Adipocyte (in vitro differentiated cells): ENCODE measurements at regions not wholly inside any gene's neighbourhood (a gene's known extent, or its start where the extent isn't known, plus 50 kb on each side); places are given as distances from the start of the nearest gene placed in this dataset.
"Not testable (repeated sequence)": the region's sequence is repeated elsewhere in the genome, so short reads cannot be mapped to it uniquely, and the experiment has no call there.

ENCODE experiments used
- DNase-seq: peaks from one replicate; pipeline ENCODE4 v3.0.0-alpha.2; 2015; ENCODE audit warnings: low read depth
- H3K27me3 ChIP-seq: replicated peaks from 2 replicates; pipeline ENCODE4 v1.7.0; 2013; ENCODE audit warnings: mild to moderate bottlenecking, low read length, moderate library complexity; ENCODE audit not compliant: control insufficient read depth, insufficient read depth
- H3K36me3 ChIP-seq: 2 replicates; pipeline ENCODE4 v1.7.0; 2013; ENCODE audit warnings: low read length, mild to moderate bottlenecking, moderate library complexity; ENCODE audit not compliant: control insufficient read depth, insufficient read depth, severe bottlenecking
- H3K4me1 ChIP-seq: 2 replicates; pipeline ENCODE4 v1.7.0; 2013; ENCODE audit warnings: mild to moderate bottlenecking, low read length, moderate library complexity; ENCODE audit not compliant: control insufficient read depth, insufficient read depth
- H3K4me3 ChIP-seq: 2 replicates; pipeline ENCODE4 v1.7.0; 2013; ENCODE audit warnings: mild to moderate bottlenecking, low read length, moderate library complexity
- H3K9ac ChIP-seq: 2 replicates; pipeline ENCODE4 v1.7.0; 2013; ENCODE audit warnings: mild to moderate bottlenecking, low read length, moderate library complexity
- H3K9me3 ChIP-seq: 2 replicates; pipeline ENCODE4 v1.7.0; 2013; ENCODE audit warnings: mild to moderate bottlenecking, low read length, moderate library complexity; ENCODE audit not compliant: control insufficient read depth

- not testable (repeated sequence) for DNase-seq, H3K4me1 ChIP-seq, H3K36me3 ChIP-seq, H3K9me3 ChIP-seq, H3K9ac ChIP-seq, H3K4me3 ChIP-seq, H3K27me3 ChIP-seq
Measured at GRCh38 chr17:22044706-22045246, 352.5 kb downstream of the KCNJ18 start.

GRCh38 chr17:22047521-22047920 is 355.2 kb downstream of the KCNJ18 start:
- DNase-seq, H3K9ac ChIP-seq, H3K36me3 ChIP-seq: not testable (repeated sequence)

DNA sequence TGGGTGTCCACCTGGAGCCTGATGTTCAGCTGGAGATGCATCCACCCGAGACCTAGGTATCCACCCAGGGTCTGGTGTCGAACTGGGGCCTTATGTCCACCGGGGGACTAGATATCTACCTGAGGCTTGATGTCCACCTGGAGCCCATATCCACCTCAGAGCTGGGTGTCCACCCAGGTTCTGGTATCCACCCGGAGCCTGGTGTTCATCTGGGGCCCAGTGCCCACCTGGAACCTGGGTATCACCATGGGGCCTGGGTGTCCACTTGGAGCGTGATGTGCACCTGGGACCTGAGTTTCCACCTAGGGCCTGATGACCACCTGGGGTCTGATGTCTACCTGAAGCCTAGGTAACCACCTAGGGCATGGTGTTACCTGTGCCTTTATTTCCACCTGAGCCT is 355.9 kb downstream of the KCNJ18 start:
- not testable (repeated sequence) for H3K36me3 ChIP-seq, H3K4me1 ChIP-seq, H3K27me3 ChIP-seq, H3K9me3 ChIP-seq, DNase-seq, H3K4me3 ChIP-seq, H3K9ac ChIP-seq

More at GRCh38 chr17:22047521-22047920, 355.2 kb downstream of the KCNJ18 start:
- H3K4me1 ChIP-seq, H3K4me3 ChIP-seq, H3K9me3 ChIP-seq, H3K27me3 ChIP-seq: not testable (repeated sequence)

GRCh38 chr17:22050766-22051165 is 358.4 kb downstream of the KCNJ18 start:
- H3K27me3 ChIP-seq, H3K9me3 ChIP-seq, H3K4me1 ChIP-seq, H3K9ac ChIP-seq, H3K36me3 ChIP-seq, DNase-seq, H3K4me3 ChIP-seq: not testable (repeated sequence)

- not testable (repeated sequence) for H3K9me3 ChIP-seq, H3K4me1 ChIP-seq, DNase-seq, H3K4me3 ChIP-seq, H3K27me3 ChIP-seq, H3K36me3 ChIP-seq, H3K9ac ChIP-seq
Measured at GRCh38 chr17:22052715-22053114, 360.4 kb downstream of the KCNJ18 start.

DNA sequence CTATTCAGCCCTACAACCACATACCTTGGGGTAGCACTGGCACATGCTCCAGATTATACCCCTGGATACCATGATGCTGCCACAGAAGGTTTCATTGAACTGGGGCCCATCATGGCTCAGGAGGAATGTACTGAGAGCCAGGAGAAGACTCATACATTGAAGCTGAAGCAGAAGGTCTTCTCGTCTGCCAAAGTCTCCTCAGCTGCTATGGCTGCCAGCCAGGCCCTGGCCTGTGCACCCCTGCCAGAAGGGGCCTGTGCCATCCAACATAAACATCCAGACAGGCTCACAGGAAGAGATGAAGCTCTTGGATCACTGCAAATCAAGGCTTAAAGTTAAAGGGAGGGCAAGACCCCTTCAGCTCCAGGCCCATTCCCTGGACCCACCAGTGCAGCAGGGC is 364.2 kb downstream of the KCNJ18 start:
- H3K9ac ChIP-seq, H3K4me1 ChIP-seq, DNase-seq, H3K4me3 ChIP-seq, H3K27me3 ChIP-seq, H3K9me3 ChIP-seq, H3K36me3 ChIP-seq: not testable (repeated sequence)

DNA sequence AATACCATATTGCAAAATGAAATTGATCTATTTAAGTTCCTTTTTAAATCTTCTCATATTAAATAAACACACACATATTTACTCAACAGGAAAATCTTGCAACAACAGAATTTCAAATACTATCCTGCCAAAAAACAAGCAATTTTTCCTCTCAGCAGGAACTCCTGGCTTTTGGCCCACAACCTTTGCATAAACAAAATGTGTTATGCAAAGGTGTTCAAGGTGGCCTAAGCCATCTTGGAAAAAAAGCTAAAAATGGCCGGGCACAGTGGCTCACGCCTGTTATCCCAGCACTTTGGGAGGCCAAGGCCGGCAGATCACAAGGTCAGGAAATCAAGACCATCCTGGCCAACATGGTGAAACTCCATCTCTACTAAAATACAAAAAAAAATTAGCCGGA is 383.6 kb downstream of the KCNJ18 start:
- H3K4me3 ChIP-seq, DNase-seq, H3K9ac ChIP-seq, H3K27me3 ChIP-seq, H3K9me3 ChIP-seq, H3K36me3 ChIP-seq, H3K4me1 ChIP-seq: not testable (repeated sequence)

- not testable (repeated sequence) for H3K27me3 ChIP-seq, H3K9ac ChIP-seq, H3K4me3 ChIP-seq, H3K4me1 ChIP-seq, DNase-seq, H3K36me3 ChIP-seq, H3K9me3 ChIP-seq
Measured at GRCh38 chr17:22088589-22088988, 396.3 kb downstream of the KCNJ18 start.

- H3K4me3 ChIP-seq = no peak overlapping the region
- H3K27me3 ChIP-seq = no peaks in the 10 kb centered on the region
- H3K9ac ChIP-seq = no peak overlapping the region
- no peaks in the 10 kb centered on the region for H3K9me3 ChIP-seq
- H3K4me1 ChIP-seq = no peaks in the 10 kb centered on the region
- H3K36me3 ChIP-seq = no peaks in the 10 kb centered on the region
- no peak for DNase-seq
Measured at GRCh38 chr17:22090263-22090935, 398.1 kb downstream of the KCNJ18 start.

- not testable (repeated sequence) for DNase-seq, H3K9me3 ChIP-seq, H3K27me3 ChIP-seq, H3K4me3 ChIP-seq, H3K9ac ChIP-seq, H3K4me1 ChIP-seq, H3K36me3 ChIP-seq
Measured at GRCh38 chr17:22091041-22091679, 398.8 kb downstream of the KCNJ18 start.

DNA sequence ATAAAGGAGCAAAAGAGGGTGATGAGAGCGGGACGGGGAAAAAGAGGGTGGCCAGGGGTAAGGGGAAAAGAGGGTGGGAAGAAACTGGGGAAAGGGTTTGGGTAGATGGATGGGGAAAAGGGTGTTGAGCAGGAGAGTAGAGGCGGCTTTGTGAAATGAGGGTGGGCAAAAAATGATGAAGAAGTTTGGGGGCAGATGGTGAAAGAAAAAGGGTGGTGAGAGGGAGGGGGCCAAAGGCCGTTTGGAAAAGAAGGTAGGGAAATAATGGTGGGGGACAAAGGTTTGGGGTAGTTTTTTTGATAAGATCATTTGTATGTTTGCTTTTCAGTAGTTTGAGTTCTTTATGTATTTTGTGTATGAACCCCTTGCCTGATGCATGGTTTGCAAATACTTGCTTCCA is 399.5 kb downstream of the KCNJ18 start:
- H3K9me3 ChIP-seq, DNase-seq, H3K27me3 ChIP-seq, H3K4me3 ChIP-seq, H3K4me1 ChIP-seq, H3K9ac ChIP-seq, H3K36me3 ChIP-seq: not testable (repeated sequence)

- H3K9me3 ChIP-seq, DNase-seq: not testable (repeated sequence)
Measured at GRCh38 chr17:22095414-22095813, 403.1 kb downstream of the KCNJ18 start.

More at GRCh38 chr17:22095414-22095813, 403.1 kb downstream of the KCNJ18 start:
- H3K9ac ChIP-seq, H3K27me3 ChIP-seq, H3K4me1 ChIP-seq, H3K36me3 ChIP-seq, H3K4me3 ChIP-seq: not testable (repeated sequence)
